K562 (cell line): ENCODE measurements at regions not wholly inside any gene's neighbourhood (a gene's known extent, or its start where the extent isn't known, plus 50 kb on each side); places are given as distances from the start of the nearest gene placed in this dataset.

Experiments used
- ATAC-seq: fragments of 200-7000 bp; cut with Tn5 transposase; 3 replicates; pipeline ENCODE4 v1.9.1; 2020; ENCODE audit warnings: moderate library complexity
- BruUV-seq: library from RNA; stranded (reverse); fragments of 400-500 nt; replicated peaks from 2 replicates; lab custom pipeline; 2021; lab: Mats Ljungman, UMichigan
- CTCF ChIA-PET: fragments of 300-600 bp; formaldehyde crosslinking; extraction: SDS; loops from one replicate; lab custom pipeline; 2021; ENCODE audit warnings: low intra/inter-chr PET ratio; lab: Yijun Ruan, JAX
- POLR2A ChIA-PET: fragments of 300-600, 350-650 bp; sonication (Branson Sonifier 250); formaldehyde crosslinking; extraction: SDS; loops from one replicate; lab custom pipeline; 2021; ENCODE audit warnings: antibody characterized with exemption, inconsistent platforms; lab: Yijun Ruan, JAX
- DNase-seq, 4 experiments: peaks; one replicate each; pipeline versions ENCODE4 v3.0.0 to v3.0.0-alpha.2; 2011 to 2018; ENCODE audit warnings: low spot score in 3 of 4, mixed read lengths in 3 of 4; ENCODE audit errors: extremely low read depth in 1 of 4
- FAIRE-seq: peaks from 2 replicates; lab custom pipeline; 2011; peaks lifted over from hg19 to GRCh38; lab: Jason Lieb, UNC
- H2AFZ ChIP-seq: 2 replicates; pipeline ENCODE4 v1.6.0; 2011; ENCODE audit warnings: low read depth, low read length, control low read depth, inconsistent platforms
- H3K27ac ChIP-seq: fragments of 200-600 bp; 3 replicates; pipeline ENCODE4 v1.8.0; 2011; ENCODE audit warnings: low read depth, mild to moderate bottlenecking, control low read depth, inconsistent platforms, low read length, moderate library complexity, mixed read lengths; ENCODE audit errors: extremely low read depth
- H3K27me3 ChIP-seq, 2 experiments: fragments of 300-600 bp in 1 of 2; 2 replicates in 1 of 2; 3 replicates in 1 of 2; pipeline versions ENCODE4 v1.6.0 to v1.8.0; 2011; ENCODE audit warnings: inconsistent platforms in 2 of 2, low read length in 2 of 2, mild to moderate bottlenecking in 1 of 2, mixed read lengths in 1 of 2, moderate library complexity in 1 of 2; ENCODE audit not compliant: control insufficient read depth in 2 of 2, insufficient read depth in 2 of 2
- H3K36me3 ChIP-seq: fragments of 300-600 bp; 3 replicates; pipeline ENCODE4 v1.8.0; 2011; ENCODE audit warnings: mild to moderate bottlenecking, low read length, inconsistent platforms; ENCODE audit not compliant: control insufficient read depth, insufficient read depth
- H3K4me1 ChIP-seq, 2 experiments: fragments of 200-600 bp in 1 of 2; replicated peaks in 1 of 2; 2 replicates in 1 of 2; 3 replicates in 1 of 2; pipeline versions ENCODE4 v1.5.1 to v1.8.0; 2011; ENCODE audit warnings: inconsistent platforms in 2 of 2, low read length in 2 of 2, mild to moderate bottlenecking in 1 of 2, mixed read lengths in 1 of 2, moderate library complexity in 1 of 2; ENCODE audit not compliant: control insufficient read depth in 2 of 2, insufficient read depth in 2 of 2
- H3K4me2 ChIP-seq: 2 replicates; pipeline ENCODE4 v1.6.1; 2011; ENCODE audit warnings: low read length, control low read depth, inconsistent platforms, mixed read lengths; ENCODE audit not compliant: insufficient read depth
- H3K4me3 ChIP-seq: fragments of 200-600 bp; sonication (generic), shearing (Covaris generic); 2 replicates; pipeline ENCODE4 v1.5.1; 2016; ENCODE audit warnings: control low read depth, inconsistent platforms
- H3K79me2 ChIP-seq: fragments of 200-600 bp; 3 replicates; pipeline ENCODE4 v1.8.0; 2011; ENCODE audit warnings: low read length, inconsistent platforms; ENCODE audit not compliant: control insufficient read depth, insufficient read depth
- H3K9ac ChIP-seq, 2 experiments: 2 replicates each; pipeline versions ENCODE4 v1.6.0 to v1.6.1; 2011; ENCODE audit warnings: low read depth in 2 of 2, low read length in 2 of 2, control low read depth in 1 of 2, inconsistent platforms in 1 of 2, mild to moderate bottlenecking in 1 of 2, mixed read lengths in 1 of 2; ENCODE audit not compliant: insufficient read depth in 1 of 2
- H3K9me1 ChIP-seq: one replicate; pipeline ENCODE4 v1.6.0; 2011; ENCODE audit warnings: inconsistent platforms, mild to moderate bottlenecking, low read length, moderate library complexity; ENCODE audit not compliant: control insufficient read depth, insufficient read depth
- H3K9me3 ChIP-seq: replicated peaks from 2 replicates; pipeline ENCODE4 v1.5.1; 2011; ENCODE audit warnings: low read depth, low read length, inconsistent platforms; ENCODE audit not compliant: control insufficient read depth, insufficient read depth
- H4K20me1 ChIP-seq: replicated peaks from 2 replicates; pipeline ENCODE4 v1.6.1; 2011; ENCODE audit warnings: low read length, inconsistent platforms, mixed read lengths; ENCODE audit not compliant: control insufficient read depth, insufficient read depth
- ARHGAP35 ChIP-seq: fragments of 450-650 bp; IDR thresholded peaks from 2 replicates; pipeline ENCODE4 v1.6.1; 2018; ENCODE audit not compliant: partially characterized antibody
- FOXA3 ChIP-seq, 2 experiments: fragments of 450-650 bp in 1 of 2; sonication (generic) in 1 of 2; formaldehyde crosslinking; IDR thresholded peaks in 1 of 2; conservative IDR thresholded peaks in 1 of 2; 2 replicates each; pipeline versions ENCODE4 v1.4.0 to v1.8.0; 2020 to 2022; ENCODE audit warnings: mild to moderate bottlenecking in 2 of 2, missing genetic modification reagents in 1 of 2
- ILK ChIP-seq: fragments of 450-650 bp; IDR thresholded peaks from 2 replicates; pipeline ENCODE4 v1.6.1; 2016; ENCODE audit warnings: missing genetic modification characterization, low read depth, mild to moderate bottlenecking, missing compliant biosample characterization, moderate library complexity, borderline replicate concordance
- KAT7 ChIP-seq: sonication (generic); formaldehyde crosslinking; IDR thresholded peaks from 2 replicates; pipeline ENCODE4 v1.8.0; 2022; ENCODE audit warnings: missing genetic modification reagents, mild to moderate bottlenecking, borderline replicate concordance
- KLF10 ChIP-seq: fragments of 250-450 bp; sonication (Bioruptor Pico); IDR thresholded peaks from 2 replicates; pipeline ENCODE4 v1.6.1; 2021; ENCODE audit warnings: matching md5 sums
- LARP7 ChIP-seq: fragments of 450-650 bp; IDR thresholded peaks from 2 replicates; pipeline ENCODE4 v1.6.1; 2016
- MNT ChIP-seq, 2 experiments: fragments of 450-650 bp; conservative IDR thresholded peaks; 2 replicates each; pipeline ENCODE4 v1.6.1; 2017; ENCODE audit warnings: mild to moderate bottlenecking in 2 of 2, moderate library complexity in 2 of 2
- PATZ1 ChIP-seq: fragments of 250-450 bp; sonication (Bioruptor Pico); IDR thresholded peaks from 2 replicates; pipeline ENCODE4 v1.5.0; 2020; ENCODE audit warnings: mild to moderate bottlenecking, borderline replicate concordance
- PRDM10 ChIP-seq: fragments of 450-650 bp; IDR thresholded peaks from 2 replicates; pipeline ENCODE4 v1.6.1; 2018; ENCODE audit not compliant: partially characterized antibody
- SP2 ChIP-seq: IDR thresholded peaks from 2 replicates; pipeline ENCODE4 v1.6.1; 2011; ENCODE audit warnings: mild to moderate bottlenecking, low read depth, low read length, moderate library complexity; ENCODE audit not compliant: poor library complexity, severe bottlenecking; ENCODE audit errors: extremely low read depth
- TARDBP ChIP-seq: fragments of 450-650 bp; IDR thresholded peaks from 2 replicates; pipeline ENCODE4 v1.6.1; 2016
- TBP ChIP-seq: optimal IDR thresholded peaks from 2 replicates; pipeline ENCODE3; 2011; ENCODE audit warnings: low read depth, low read length, improper control_type of control experiment
- TEAD1 ChIP-seq, 2 experiments: fragments of 450-650 bp in 1 of 2; sonication (generic) in 1 of 2; formaldehyde crosslinking; IDR thresholded peaks; 2 replicates each; pipeline versions ENCODE4 v1.4.0 to v1.8.0; 2020 to 2022; ENCODE audit warnings: mild to moderate bottlenecking in 2 of 2, missing genetic modification reagents in 1 of 2
- ZC3H8 ChIP-seq: fragments of 450-650 bp; IDR thresholded peaks from 2 replicates; pipeline ENCODE4 v1.6.1; 2017
- ZNF316 ChIP-seq: fragments of 450-650 bp; IDR thresholded peaks from 2 replicates; pipeline ENCODE4 v1.6.1; 2016
- ZNF583 ChIP-seq: fragments of 250-450 bp; sonication (Bioruptor Pico); IDR thresholded peaks from 2 replicates; pipeline ENCODE4 v1.4.0; 2020
- ZNF584 ChIP-seq: fragments of 200-800 bp; sonication (Bioruptor generic); IDR thresholded peaks from 2 replicates; pipeline ENCODE4 v1.6.1; 2016; ENCODE audit warnings: low read depth, mild to moderate bottlenecking, missing genetic modification characterization, missing compliant biosample characterization
- ZSCAN32 ChIP-seq: fragments of 450-650 bp; formaldehyde crosslinking; IDR thresholded peaks from 2 replicates; pipeline ENCODE4 v1.4.0; 2020; ENCODE audit warnings: mild to moderate bottlenecking, moderate library complexity
- in situ Hi-C: fragments of 300-500 bp; cut with MboI; formaldehyde crosslinking; loops from 4 replicates; pipeline ENCODE4 v1.15.0; 2018; ENCODE audit warnings: inconsistent platforms, mixed read lengths
- intact Hi-C: fragments of 100-400 bp; cut with micrococcal nuclease; formaldehyde crosslinking; loops from 2 replicates; pipeline ENCODE4 v1.14.2; 2022

- TF ChIP-seq ILK (tag) (no peak), ZNF584 (no peak), ZSCAN32 (CRISPR knock-in tag) (no peak), ZNF583 (no peak), LARP7 (no peak), KAT7 (CRISPR knock-in tag) (no peak), FOXA3 (CRISPR knock-in tag; conservative IDR thresholded peaks at IDR 0.05 in 1 of 2, IDR thresholded peaks at IDR 0.05 in 1 of 2) (no peak), PRDM10 (no peak)
Measured at GRCh38 chr7:83732305-83732704, 83.4 kb upstream of the SEMA3E start (continued).

- intact Hi-C loops (no loop called here), in situ Hi-C loops (no loop called here)
- ChIA-PET CTCF (no interaction called here), POLR2A (no interaction called here)
- no peak overlapping the region for H3K4me3 ChIP-seq
- no peaks in the 10 kb centered on the region for H3K27me3 ChIP-seq
- no peak overlapping the region for H2AFZ ChIP-seq
- H3K36me3 ChIP-seq = no peaks in the 10 kb centered on the region
- no peaks in the 10 kb centered on the region for H3K4me1 ChIP-seq
- no peak for DNase-seq
- no peaks in the 10 kb centered on the region for H3K9me3 ChIP-seq
- no peak overlapping the region for H3K9ac ChIP-seq
- H4K20me1 ChIP-seq = no peaks in the 10 kb centered on the region
- no peaks in the 10 kb centered on the region for H3K79me2 ChIP-seq
- H3K4me2 ChIP-seq = no peak overlapping the region
- no peak overlapping the region for H3K27ac ChIP-seq
- no TSS peak for BruUV-seq
- no peak for ATAC-seq
- no peak for FAIRE-seq
- no peaks in the 10 kb centered on the region for H3K9me1 ChIP-seq
- TF ChIP-seq TEAD1 (CRISPR knock-in tag; IDR thresholded peaks at IDR 0.05) = no peak
- no peak for TF ChIP-seq MNT (conservative IDR thresholded peaks at IDR 0.05)
- TF ChIP-seq KLF10 = no peak
- no peak for TF ChIP-seq ZNF316
- no peak for TF ChIP-seq TBP
- no peak for TF ChIP-seq PATZ1
- no peak for TF ChIP-seq SP2
- no peak for TF ChIP-seq TARDBP
- TF ChIP-seq ZC3H8 = no peak
- TF ChIP-seq ARHGAP35 = no peak
Measured at GRCh38 chr7:83731154-83731553, 82.2 kb upstream of the SEMA3E start.
